Kidney epithelial cell (primary cell): ENCODE measurements at regions not wholly inside any gene's neighbourhood (a gene's known extent, or its start where the extent isn't known, plus 50 kb on each side); places are given as distances from the start of the nearest gene placed in this dataset.

Source experiments
- DNase-seq: peaks from one replicate; pipeline ENCODE4 v3.0.0-alpha.2; 2010; ENCODE audit warnings: low read depth
- H3K27me3 ChIP-seq: 2 replicates; pipeline ENCODE4 v1.6.0; 2011; ENCODE audit warnings: low read length; ENCODE audit not compliant: control insufficient read depth, insufficient read depth
- H3K36me3 ChIP-seq: 2 replicates; pipeline ENCODE4 v1.5.1; 2011; ENCODE audit warnings: low read length; ENCODE audit not compliant: control insufficient read depth, insufficient read depth
- H3K4me3 ChIP-seq: 2 replicates; pipeline ENCODE4 v1.5.1; 2011; ENCODE audit warnings: low read depth, mild to moderate bottlenecking, control low read depth, low read length
- TF ChIP-seq, protein P1 (sequence below): IDR thresholded peaks from 2 replicates; pipeline ENCODE4 v1.5.1; 2011; ENCODE audit warnings: mild to moderate bottlenecking, moderate library complexity, low read length, control low read depth, inconsistent platforms; ENCODE audit not compliant: insufficient read depth, poor library complexity, severe bottlenecking

DNA sequence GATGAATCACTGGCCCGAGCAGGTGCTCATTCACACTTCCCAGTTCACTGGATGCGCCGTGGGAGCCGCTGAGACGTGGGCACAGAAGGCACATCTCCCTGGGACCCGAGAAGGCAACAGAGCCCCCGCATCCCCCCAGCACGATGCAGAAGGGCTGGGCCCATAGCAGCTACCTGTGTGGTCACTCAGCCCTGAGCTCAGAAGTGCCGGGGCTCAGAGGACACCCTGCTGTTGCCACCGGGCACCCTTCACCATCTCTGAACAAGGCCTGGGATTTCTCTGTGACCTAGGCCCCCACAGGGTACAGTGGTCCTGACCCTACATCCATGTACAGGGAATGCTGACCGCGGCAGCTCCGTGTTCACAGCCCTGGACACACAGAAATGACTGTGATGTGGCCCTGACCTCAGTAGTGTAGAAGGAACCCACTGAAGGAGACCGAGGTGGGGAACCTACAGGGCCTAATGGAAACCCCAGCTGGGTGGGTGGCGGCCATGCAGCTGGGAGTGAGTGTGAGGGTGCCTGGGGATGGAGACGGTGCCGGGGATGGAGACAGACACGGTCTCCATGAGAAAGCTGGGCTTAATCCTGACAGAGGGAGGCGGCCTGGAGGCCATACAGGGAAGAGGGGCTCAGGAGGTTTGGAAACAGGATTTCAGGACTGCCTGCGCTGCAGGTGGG is 111.9 kb upstream of the OTOS start:
- H3K4me3 ChIP-seq, result no peak overlapping the region
- TF ChIP-seq, protein P1, sequence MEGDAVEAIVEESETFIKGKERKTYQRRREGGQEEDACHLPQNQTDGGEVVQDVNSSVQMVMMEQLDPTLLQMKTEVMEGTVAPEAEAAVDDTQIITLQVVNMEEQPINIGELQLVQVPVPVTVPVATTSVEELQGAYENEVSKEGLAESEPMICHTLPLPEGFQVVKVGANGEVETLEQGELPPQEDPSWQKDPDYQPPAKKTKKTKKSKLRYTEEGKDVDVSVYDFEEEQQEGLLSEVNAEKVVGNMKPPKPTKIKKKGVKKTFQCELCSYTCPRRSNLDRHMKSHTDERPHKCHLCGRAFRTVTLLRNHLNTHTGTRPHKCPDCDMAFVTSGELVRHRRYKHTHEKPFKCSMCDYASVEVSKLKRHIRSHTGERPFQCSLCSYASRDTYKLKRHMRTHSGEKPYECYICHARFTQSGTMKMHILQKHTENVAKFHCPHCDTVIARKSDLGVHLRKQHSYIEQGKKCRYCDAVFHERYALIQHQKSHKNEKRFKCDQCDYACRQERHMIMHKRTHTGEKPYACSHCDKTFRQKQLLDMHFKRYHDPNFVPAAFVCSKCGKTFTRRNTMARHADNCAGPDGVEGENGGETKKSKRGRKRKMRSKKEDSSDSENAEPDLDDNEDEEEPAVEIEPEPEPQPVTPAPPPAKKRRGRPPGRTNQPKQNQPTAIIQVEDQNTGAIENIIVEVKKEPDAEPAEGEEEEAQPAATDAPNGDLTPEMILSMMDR, result no peak
- no peak for DNase-seq
- no peaks in the 10 kb centered on the region for H3K36me3 ChIP-seq
- no peaks in the 10 kb centered on the region for H3K27me3 ChIP-seq

GRCh38 chr2:240252872-240253511 is 112.5 kb upstream of the OTOS start:
- DNase-seq, result no peak
- no peaks in the 10 kb centered on the region for H3K36me3 ChIP-seq
- no peaks in the 10 kb centered on the region for H3K27me3 ChIP-seq
- TF ChIP-seq, protein P1, result no peak
- H3K4me3 ChIP-seq, result no peak overlapping the region

DNA sequence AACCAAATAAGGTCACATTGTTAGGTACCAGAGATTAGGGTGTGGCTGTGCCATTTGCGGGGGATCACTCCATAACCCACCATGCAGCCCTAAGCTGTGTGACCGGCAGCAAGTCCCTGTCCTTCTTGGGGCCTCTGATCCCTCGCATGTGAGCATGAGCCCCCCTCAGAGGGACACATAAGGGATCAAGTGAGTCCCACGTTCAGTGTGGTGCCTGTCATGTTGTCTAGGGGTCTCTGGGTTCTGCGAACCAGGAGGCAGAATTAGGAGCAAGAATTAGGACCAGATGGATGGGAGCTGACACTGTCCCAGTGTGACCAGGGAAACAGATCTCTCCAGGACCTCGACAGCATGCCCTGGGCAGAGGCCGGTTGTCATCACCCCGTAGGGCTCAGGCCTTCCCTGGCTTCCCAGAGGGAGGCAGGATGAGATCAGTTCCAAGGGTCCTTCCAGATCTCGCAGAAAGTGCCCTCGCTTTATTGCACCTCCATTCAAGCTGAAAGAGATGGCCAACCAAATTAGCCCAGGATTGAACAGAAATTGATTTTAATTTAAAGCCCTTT is 113.2 kb upstream of the OTOS start:
- H3K4me3 ChIP-seq, result no peak overlapping the region
- TF ChIP-seq, protein P1, result no peak

GRCh38 chr2:240254337-240255164 is 114.1 kb upstream of the OTOS start:
- no peak overlapping the region for H3K4me3 ChIP-seq
- DNase-seq, result no peak
- H3K27me3 ChIP-seq, result no peaks in the 10 kb centered on the region
- TF ChIP-seq, protein P1, result no peak
- no peaks in the 10 kb centered on the region for H3K36me3 ChIP-seq

More for the DNA sequence above, 113.2 kb upstream of the OTOS start:
- Histone ChIP-seq H3K27me3 (no peaks in the 10 kb centered on the region), H3K36me3 (no peaks in the 10 kb centered on the region)
- DNase-seq, result no peak

- TF ChIP-seq, protein P1, result no peak
- Histone ChIP-seq H3K27me3 (no peaks in the 10 kb centered on the region), H3K4me3 (no peak overlapping the region), H3K36me3 (no peaks in the 10 kb centered on the region)
- DNase-seq, result no peak
Measured at GRCh38 chr2:240255165-240255491, 114.7 kb upstream of the OTOS start.
